ENCODE measurements at regions not wholly inside any gene's neighbourhood (a gene's known extent, or its start where the extent isn't known, plus 50 kb on each side); places are given as distances from the start of the nearest gene placed in this dataset.

DNA sequence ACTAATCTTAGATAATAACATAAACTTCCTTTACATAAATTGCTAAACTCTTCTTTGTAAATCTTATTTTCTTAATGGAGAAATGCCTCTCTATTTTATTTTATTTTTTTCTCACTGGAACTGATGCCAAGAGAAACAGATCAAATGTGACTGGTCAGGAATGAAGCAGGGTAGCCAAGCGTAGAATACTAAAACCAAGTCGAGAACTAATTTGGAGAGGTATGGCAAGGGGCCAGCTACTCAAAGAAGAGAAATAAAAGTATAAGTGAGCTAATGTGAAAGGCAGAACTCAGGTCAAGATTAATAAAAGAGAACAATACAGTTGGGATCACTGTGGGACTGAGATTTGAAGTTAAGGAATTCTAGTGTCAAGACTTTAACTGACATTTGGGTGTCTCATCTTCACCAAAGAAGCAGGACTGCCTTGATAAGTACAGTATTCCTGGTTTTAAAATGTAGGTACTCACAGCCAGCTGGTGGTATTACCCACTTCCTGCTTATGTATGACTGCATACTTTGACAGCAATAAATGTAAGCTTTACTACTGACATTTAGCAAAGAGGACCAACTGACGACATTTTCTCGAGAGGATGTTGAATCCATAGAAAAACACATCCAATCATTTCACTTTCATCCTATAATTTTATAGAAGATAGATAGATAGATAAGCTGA lies 1192.2 kb downstream of the EFNB2 start:
- TF ChIP-seq BHLHE40 (IDR thresholded peaks at IDR 0.05; ENCODE audit: low read depth, low read length) (no peak), RFX5 (IDR thresholded peaks at IDR 0.05; ENCODE audit: low read depth, low read length) (no peak), POLR2A (IDR thresholded peaks at IDR 0.05; ENCODE audit: low read depth, low read length) (no peak), CTCF (conservative IDR thresholded peaks at IDR 0.05; ENCODE audit: low read depth, low read length) (no peak), SMC3 (IDR thresholded peaks at IDR 0.05; ENCODE audit: low read depth, low read length) (no peak), MXI1 (IDR thresholded peaks at IDR 0.05; ENCODE audit: borderline replicate concordance, low read depth, low read length) (no peak), MAZ (IDR thresholded peaks at IDR 0.05; ENCODE audit: borderline replicate concordance, low read depth, low read length) (no peak), FOS (IDR thresholded peaks at IDR 0.05; ENCODE audit: low read depth, low read length) (no peak), RAD21 (IDR thresholded peaks at IDR 0.05; ENCODE audit: low read length) (no peak), RCOR1 (IDR thresholded peaks at IDR 0.05; ENCODE audit: insufficient replicate concordance, low read length) (no peak), USF2 (IDR thresholded peaks at IDR 0.05; ENCODE audit: low read depth, low read length) (no peak)
- TF ChIP-seq, protein P1, sequence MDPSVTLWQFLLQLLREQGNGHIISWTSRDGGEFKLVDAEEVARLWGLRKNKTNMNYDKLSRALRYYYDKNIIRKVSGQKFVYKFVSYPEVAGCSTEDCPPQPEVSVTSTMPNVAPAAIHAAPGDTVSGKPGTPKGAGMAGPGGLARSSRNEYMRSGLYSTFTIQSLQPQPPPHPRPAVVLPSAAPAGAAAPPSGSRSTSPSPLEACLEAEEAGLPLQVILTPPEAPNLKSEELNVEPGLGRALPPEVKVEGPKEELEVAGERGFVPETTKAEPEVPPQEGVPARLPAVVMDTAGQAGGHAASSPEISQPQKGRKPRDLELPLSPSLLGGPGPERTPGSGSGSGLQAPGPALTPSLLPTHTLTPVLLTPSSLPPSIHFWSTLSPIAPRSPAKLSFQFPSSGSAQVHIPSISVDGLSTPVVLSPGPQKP (IDR thresholded peaks at IDR 0.05; ENCODE audit: borderline replicate concordance, low read depth, low read length): no peak

All from IMR-90 (cell line).